Adrenal gland (tissue), 5 donors: ENCODE measurements at regions not wholly inside any gene's neighbourhood (a gene's known extent, or its start where the extent isn't known, plus 50 kb on each side); places are given as distances from the start of the nearest gene placed in this dataset.

Experiments
- CTCF ChIP-seq, 6 experiments: fragments of 450-650 bp in 4 of 6; fragments of 200-600 bp in 2 of 6; sonication (generic) in 1 of 6; IDR thresholded peaks; 1 replicate in 5 of 6; 2 replicates in 1 of 6; pipeline versions ENCODE4 v1.5.1 to v1.8.0; 2016 to 2021; ENCODE audit warnings: antibody characterized with exemption in 6 of 6, mild to moderate bottlenecking in 2 of 6, moderate library complexity in 1 of 6
- POLR2A ChIP-seq, 2 donors: fragments of 450-650 bp; IDR thresholded peaks; one replicate each; pipeline ENCODE4 v1.6.1; 2017; ENCODE audit warnings: antibody characterized with exemption in 2 of 2, mild to moderate bottlenecking in 2 of 2, moderate library complexity in 1 of 2
- donor health status: DM: no; HTN: no; CAD: no.

DNA sequence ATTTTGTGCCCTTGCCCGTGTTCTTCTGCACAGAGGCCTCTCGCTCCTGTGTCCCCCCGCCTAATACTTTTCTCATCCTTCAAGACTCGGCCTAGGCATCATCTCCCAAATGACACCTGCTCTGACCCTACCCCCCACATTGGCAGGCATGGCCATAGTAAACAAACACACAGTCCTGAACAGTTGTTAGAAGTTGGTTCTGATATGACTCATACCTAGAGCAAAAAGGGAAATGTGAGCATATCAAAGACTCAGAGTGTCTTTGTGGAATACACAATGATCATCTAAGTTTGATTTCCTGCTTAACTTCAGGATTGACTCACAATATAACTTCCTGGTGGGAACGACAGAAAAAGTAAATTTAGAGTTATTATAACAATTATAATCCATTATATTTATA is 120.5 kb downstream of the POLR2M start:
- no peak for TF ChIP-seq POLR2A (IDR thresholded peaks at IDR 0.05)
- no peak for TF ChIP-seq CTCF (IDR thresholded peaks at IDR 0.05)
